NOMO-1 treated with DMSO at 0.1 percent for 48 hours (cell line): ENCODE measurements at regions not wholly inside any gene's neighbourhood (a gene's known extent, or its start where the extent isn't known, plus 50 kb on each side); places are given as distances from the start of the nearest gene placed in this dataset.
"Not testable (repeated sequence)": the region's sequence is repeated elsewhere in the genome, so short reads cannot be mapped to it uniquely, and the experiment has no call there.

Experiments used
- DNase-seq: peaks from one replicate; lab custom pipeline; 2025; ENCODE audit not compliant: unreplicated experiment; lab: John Stamatoyannopoulos, UW

DNA sequence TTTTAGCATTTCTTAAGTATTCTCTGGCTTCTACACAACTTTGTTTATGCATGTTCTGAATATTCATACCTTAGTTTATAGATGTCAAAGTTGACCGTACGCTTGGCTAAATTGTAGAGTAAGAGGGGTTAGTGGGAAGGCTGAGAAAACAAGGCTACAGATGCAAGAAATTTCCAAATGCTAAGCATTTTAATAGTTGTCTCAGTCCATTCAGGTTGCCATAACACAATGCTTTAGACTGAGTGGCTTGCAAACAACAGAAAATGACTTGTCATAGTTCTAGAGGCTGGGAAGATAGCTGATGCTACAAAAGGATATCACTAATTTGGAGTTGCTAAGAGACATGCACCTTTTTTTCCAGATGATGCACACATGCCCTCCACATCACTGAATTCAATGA, 53.0 kb upstream of the C1QTNF3 start:
- not testable (repeated sequence) for DNase-seq

DNA sequence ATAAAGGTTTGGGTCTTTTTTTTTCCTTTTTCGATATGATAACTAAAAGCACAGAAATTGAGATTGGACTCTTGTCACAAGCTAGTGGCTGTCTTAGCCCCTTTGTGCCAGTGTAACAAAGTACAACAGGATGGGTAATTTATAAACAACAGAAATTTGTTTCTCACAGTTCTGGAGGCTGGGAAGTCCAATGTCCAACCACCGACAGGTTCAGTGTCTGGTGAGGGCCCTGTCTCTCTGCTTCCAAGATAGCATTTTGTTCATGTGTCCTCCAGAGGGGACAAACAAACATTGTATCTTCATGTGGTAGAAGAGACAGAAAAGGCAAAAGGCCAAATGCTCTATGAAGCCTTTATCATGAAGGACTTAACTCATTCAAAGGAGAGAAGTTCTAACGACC, 56.9 kb upstream of the C1QTNF3 start:
- not testable (repeated sequence) for DNase-seq

DNA sequence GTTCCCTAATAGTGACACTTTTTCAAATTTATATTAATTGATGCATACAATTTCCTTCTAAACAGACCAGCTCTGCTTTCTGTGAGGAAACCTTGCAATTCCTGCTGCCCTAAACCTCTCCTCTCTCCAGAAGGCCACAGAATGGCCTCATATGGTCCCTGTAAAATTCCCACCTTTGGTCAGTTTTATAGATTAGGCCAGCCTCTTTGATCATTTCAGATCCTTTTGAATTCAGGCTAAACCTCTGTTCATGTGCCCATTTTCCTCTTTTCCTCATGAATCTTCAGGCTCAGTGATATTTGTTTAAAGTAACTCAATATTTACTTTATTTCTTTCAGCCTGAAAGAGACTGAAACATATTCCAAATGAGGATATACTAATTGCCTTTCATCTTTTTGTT, 58.6 kb upstream of the C1QTNF3 start:
- not testable (repeated sequence) for DNase-seq

DNA sequence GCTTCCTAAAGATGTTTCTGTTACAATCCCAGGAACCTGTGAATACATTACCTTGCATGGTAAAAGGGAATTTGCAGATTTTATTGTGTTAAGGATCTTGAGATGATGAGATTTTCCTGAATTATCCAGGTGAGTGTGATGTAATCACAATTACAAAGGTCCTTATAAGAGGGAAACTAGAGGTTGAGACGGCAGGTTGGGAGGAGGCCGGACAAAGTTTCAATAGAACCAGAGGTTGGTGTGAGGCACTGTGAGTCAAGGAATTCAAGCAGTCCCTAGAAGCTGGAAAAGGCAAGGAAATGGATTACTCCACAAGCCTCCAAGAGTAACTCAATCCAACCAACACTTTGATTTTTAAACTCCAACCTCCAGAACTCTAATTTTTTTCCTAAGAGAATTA, 65.9 kb upstream of the C1QTNF3 start:
- not testable (repeated sequence) for DNase-seq

DNA sequence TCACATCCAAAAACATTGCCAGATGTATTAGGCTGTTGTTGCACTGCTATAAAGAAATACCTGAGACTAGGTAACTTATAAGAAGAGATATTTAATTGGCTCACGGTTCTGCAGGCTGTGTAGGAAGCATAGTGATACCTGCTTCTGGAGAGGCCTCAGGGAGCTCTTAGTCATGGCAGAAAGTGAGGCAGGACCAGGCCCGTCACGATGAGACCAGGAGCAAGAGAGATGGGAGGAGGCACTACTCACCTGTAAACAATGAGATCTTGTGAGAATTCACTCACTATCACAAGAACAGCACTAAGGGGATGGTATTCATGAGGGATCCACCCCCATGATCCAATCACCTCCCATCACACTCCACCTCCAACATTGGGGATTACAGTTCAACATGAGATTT, 81.3 kb upstream of the C1QTNF3 start:
- not testable (repeated sequence) for DNase-seq

DNA sequence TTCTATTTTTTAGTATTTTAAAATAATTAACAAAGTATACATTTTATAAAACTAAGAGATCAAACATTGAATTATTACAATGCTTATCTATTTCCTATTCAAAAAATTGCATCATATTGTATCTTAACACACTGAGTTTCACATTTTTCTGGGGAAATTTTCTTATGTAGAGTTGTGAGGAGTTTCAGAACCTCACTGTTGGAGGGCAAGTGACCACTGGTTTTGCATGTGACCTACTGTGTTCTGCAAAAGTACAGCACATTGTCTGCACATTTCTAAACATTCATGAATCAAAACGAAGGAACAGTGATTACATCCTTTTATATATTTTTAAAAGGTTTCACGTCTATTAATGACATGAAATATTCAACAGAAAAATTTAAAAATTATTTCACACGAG, 82.3 kb upstream of the C1QTNF3 start:
- DNase-seq = not testable (repeated sequence)

DNA sequence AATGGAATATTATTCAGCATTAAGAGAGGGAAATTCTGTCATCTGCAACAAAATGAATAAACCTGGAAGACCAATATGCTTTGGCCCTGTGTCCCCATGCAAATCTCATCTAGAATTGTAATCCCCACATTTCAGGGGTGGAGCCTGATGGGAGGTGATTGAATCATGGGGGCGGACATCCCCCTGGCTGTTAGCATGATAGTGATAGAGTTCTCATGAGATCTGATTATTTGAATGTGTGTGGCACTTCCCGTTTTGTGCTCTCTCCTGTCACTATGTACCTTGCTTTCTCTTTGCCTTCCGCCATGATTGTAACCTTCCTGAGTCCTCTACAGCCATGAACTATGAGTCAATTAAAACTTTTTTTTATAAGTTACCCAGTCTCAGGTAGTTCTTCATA, 83.7 kb upstream of the C1QTNF3 start:
- not testable (repeated sequence) for DNase-seq

DNA sequence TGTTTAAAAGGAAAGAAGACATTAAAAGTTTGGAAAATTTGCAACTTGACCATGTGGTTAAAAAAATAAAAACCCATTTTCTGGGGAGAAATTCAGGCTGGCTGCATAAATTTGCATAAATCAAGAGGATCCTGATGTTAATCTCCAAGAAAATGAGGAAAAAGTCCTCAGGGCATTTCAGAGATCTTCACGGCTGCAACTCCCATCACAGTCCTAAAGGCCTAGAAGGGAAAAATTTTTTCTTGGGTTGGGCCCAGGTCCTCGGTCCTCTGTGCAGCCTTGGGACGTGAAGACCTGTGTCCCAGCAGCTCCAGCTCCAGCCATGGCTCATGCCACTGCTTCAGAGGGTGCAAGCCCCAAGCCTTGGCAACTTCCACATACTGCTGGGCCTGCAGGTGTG, 84.8 kb upstream of the C1QTNF3 start:
- not testable (repeated sequence) for DNase-seq

DNA sequence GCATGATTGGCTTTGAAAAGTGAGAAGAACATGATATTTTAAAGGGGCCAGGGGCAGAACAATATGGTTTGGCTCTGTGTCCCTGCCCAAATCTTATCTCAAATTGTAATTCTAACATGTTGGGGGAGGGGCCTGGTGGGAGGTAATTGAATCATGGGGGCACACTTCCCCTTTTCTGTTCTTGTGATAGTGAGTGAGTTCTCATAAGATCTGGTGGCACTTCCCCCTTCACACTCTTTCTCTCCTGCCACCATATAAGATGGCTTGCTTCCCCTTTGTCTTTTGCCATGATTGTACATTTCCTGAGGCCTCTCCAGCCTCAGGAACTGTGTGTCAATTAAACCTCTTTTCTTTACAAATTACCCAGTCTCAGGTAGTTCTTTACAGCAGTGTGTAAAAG, 85.9 kb upstream of the C1QTNF3 start:
- not testable (repeated sequence) for DNase-seq

DNA sequence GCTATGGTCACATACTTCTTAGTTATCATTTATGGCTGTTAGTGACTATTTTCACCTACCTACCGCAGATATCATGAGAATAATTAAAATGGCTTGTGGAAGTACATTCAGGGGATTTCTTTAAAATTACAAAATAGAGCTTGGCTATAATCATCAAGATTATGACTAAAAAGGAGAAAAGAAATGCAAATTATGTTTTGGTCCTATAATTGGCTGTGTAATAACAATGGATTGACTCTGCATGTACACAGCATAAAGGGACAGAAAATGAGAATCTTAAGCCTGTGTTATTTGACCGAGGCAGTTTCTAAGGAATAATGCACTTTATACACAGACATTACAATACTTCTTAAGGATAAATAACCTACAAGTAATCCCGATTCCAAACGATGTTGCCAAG, 112.0 kb upstream of the C1QTNF3 start:
- DNase-seq = not testable (repeated sequence)

DNA sequence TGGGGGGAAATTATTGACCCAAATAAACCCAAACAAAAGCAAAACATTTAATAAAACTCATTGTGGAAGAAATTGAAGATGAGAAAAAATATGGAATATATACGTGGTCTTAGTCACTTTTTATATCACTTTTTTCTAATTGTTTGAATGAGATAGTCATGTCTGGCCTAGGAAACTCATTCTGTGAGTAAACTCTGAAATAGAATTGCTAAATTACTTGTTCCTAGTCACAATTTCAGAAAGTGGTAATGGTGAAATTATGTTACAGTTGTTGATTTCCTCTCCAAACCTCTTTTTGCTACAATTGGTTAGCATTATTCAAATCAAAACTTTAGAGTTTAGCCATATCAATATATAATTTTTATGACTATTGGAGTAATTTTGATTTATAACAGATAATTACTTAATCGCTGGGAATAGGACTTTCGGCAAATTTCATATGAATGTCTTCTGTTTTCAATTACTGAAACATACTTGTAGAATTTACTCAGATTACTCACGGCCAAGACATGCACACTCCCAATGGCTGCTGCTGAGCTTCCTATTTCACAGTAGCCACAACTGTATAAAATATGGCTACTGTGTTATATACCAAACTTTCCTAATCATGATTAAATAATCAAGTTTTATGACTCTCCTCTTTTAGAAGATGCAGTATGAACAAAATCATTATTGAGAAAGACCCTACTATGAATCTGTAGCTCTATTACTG, 113.8 kb upstream of the C1QTNF3 start:
- not testable (repeated sequence) for DNase-seq

DNA sequence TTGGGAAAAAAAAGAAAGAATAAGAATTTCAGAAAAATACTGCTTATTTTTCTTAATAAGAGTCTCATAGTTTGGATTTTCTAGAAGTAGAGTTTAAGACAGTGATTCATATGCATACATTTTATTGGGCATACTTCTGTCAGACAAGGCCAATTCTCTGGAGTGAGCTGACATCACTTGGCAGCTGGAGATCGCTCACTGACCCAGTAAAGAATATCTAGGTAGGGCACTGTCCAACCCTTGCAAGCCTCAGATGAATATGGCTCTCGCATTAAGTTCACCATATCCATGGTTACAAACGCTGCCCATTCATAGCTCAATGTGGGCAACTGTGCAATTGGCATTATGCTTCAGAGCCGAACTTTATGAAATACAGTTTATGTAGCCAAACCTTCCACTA, 117.9 kb upstream of the C1QTNF3 start:
- not testable (repeated sequence) for DNase-seq

DNA sequence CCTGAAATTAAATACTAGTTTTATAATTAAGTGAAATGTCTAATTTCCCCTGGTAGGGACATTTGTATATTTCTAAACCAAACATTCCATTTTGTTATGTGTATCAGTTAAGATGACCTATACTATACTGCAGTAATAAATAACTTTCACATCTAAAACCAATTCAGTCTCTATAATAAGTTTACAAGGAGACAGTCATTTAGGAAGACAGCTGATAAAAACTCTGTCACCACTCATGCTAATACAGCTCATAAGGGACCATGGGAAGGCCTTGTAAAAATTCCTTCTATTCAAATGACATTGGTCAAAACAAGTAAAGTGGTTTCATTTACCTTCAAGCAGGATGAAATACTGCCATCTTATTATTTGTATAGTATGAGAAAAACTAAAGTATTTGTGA, 128.4 kb upstream of the C1QTNF3 start:
- DNase-seq = not testable (repeated sequence)

DNA sequence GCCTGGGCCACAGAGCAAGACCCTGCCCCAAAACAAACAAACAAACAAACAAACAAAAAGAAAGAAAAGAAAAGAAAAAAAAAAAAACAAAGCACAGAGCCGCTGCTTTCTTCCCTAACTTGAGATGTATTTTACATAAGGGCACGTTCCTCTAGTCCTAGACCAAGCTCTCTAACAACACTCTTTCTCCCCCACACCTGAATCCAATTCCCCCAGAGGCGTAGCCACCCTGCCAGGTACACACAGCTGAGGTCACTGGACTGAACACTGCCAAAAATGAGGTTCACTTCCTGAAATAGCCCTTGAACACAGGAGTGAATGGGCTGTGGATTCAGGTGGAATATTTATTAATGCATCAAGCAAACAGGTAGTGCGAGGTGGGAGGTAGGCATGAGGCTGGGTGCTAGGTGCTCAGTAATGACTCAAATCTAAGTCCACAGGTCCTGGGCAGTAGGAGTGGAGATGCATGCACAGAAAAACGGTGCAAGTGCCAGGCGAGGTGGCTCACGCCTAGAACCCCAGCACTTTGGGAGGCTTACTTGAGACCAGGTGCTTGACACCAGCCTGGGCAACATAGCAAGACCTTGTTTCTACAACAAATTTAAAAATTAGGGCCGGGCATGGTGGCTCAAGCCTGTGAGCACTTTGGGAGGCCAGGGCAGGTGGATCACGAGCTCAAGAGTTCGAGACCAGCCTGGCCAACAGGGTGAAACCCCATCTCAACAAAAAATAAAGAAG, 136.6 kb upstream of the C1QTNF3 start:
- not testable (repeated sequence) for DNase-seq

DNA sequence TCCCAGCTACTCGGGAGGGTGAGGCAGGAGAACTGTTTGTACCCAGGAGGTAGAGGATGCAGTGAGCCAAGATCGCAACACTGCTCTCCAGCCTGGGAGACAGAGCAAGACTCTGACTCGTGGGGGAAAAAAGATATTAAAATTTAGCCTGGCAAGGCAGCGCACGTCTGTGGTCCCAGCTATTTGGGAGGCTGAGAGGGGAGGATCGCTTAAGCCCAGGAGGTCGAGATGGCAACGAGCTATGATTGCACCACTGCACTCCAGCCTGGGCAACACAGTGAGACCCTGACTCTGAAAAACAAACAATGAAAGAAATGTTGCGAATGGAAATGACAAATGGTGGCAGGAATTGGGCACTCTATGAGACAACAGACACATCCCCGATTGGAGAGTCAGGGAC, 137.2 kb upstream of the C1QTNF3 start:
- DNase-seq = not testable (repeated sequence)

DNA sequence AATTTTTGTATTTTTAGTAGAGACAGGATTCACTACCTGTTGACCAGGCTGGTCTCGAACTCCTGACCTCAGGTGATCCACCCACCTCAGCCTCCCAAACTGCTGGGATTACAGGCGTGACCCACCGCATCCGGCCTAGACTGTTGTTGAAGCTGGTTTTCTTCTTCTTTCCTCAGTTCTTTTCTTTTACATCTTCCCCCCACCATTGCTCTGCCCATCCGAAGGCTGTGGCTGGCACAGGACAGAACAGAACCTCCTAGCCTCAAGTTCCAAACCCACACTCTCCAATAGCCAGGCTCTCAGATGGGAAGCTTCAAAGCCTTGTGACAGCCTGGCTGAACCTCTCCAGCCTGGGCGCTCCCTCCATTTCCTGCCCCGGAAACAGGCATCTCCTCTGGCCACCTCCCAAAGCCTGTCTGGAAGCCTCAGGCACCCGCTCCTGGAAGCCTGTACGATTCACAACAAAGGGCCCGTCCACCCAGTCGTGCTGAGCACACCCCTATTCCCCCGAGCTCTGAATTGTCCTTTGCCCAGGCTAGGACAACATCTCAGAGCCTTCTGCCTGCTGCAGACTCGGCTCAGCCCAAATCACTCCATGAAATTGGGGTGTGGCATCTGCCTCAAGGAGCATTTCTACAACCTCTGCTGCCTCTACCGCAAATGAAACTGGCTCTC, 138.1 kb upstream of the C1QTNF3 start:
- DNase-seq = not testable (repeated sequence)

DNA sequence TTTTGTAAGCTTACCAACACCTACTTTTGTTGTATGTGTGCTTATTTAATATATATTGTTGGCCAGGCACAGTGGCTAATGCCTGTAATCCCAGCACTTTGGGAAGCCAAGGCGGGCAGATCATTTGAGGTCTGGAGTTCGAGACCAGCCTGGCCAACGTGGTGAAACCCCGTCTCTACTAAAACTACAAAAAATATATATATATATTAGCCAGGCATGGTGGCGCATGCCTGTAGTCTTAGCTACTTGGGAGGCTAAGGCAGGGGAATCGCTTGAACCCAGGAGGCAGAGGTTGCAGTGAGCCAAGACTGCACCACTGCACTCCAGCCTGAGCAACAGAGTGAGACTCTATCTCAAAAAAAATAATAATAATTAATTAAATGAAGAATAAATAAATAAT, 142.0 kb upstream of the C1QTNF3 start:
- DNase-seq = not testable (repeated sequence)

DNA sequence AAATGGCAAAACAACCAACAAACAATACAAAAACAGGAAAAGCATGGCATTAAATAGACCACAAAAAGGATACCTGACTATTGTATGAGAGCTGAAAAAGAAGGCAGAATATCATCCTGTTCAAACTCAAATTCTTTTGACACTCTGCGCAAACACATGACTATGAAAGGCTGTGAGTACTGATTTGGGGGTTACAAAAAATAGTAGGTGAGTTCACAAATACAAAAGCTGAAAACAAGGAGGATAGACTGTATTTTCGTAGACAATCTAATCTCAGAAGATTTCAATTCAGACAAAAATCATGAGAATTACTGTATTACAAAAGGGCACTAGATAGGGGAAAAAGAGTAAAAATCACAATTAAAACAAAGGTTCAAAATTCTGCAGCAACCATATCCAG, 142.6 kb upstream of the C1QTNF3 start:
- DNase-seq = not testable (repeated sequence)

DNA sequence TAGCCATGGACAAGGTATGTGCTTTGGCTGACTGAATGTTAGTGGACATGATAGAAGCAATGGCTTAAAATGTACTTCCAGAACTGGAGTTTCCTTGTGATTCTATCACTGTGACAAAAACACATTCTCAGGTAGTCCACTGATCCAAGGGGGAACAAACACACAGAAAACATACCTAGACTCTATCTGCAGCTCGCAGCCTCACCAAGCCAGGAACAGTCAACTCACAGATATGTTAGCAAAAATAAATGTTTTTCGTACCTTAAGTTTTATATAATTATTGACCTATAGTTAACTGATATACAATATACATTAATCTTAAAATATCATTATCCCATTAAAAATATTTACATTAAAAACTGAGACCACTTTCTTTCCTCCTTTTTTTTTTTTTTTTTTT, 143.1 kb upstream of the C1QTNF3 start:
- DNase-seq = not testable (repeated sequence)

DNA sequence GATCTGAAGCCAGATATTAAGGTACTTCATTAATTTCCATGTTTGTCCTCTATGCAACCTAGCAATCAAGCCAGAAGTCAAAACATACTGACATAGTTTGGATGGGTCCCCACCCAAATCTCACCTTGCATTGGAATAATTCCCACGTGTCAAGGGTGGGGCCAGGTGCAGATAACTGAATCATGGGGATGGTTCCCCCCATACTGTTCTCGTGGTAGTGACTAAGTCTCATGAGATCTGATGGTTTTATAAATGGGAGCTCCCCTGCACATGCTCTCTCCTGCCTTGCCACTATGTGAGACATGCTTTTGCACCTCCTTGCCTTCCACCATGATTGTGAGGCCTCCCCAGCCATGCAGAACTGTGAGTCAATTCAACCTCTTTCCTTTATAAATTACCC, 143.9 kb upstream of the C1QTNF3 start:
- not testable (repeated sequence) for DNase-seq

DNA sequence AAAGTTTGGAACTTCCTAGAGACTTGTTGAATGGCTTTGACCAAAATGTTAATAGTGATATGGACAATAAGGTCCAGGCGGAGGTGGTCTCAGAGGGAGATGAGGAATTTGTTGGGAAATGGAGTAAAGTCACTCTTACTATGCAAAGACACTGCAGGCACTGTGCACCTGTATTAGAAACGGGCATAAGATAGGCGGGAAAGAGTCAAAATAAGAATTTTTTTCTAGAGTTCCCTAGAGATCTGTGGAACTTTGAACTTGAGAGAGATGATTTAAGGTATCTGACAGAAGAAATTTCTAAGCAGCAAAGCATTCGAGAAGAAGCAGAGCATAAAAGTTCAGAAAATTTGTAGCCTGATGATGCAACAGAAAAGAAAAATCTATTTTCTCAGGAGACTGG, 144.4 kb upstream of the C1QTNF3 start:
- DNase-seq = not testable (repeated sequence)
